T-cell (primary cell): ENCODE measurements at regions not wholly inside any gene's neighbourhood (a gene's known extent, or its start where the extent isn't known, plus 50 kb on each side); places are given as distances from the start of the nearest gene placed in this dataset.

Source experiments
- ATAC-seq, 4 experiments: fragments of 200-7000 bp in 3 of 4; fragments of 150-1000 bp in 1 of 4; cut with Tn5 transposase; replicated peaks in 1 of 4; 1 replicate in 3 of 4; 2 replicates in 1 of 4; pipeline ENCODE4 v1.10.0; 2021; ENCODE audit warnings: moderate library complexity in 3 of 4, mild to moderate bottlenecking in 2 of 4, moderate number of reproducible peaks in 1 of 4
- CTCF ChIA-PET, 2 donors: fragments of 300-600 bp; sonication (Branson Sonifier 250); formaldehyde crosslinking; loops; one replicate each; lab custom pipeline; 2022; ENCODE audit warnings: antibody characterized with exemption in 2 of 2; lab: Charles Lee
- POLR2A ChIA-PET, 2 donors: fragments of 300-600 bp; sonication (Branson Sonifier 250); formaldehyde crosslinking; loops; one replicate each; lab custom pipeline; 2022; ENCODE audit warnings: antibody characterized with exemption in 2 of 2; lab: Charles Lee
- DNase-seq, 35 experiments: peaks; one replicate each; pipeline versions ENCODE4 v3.0.0 to v3.0.0-alpha.2; 2013 to 2023
- H3K27ac ChIP-seq: one replicate; pipeline ENCODE4 v1.5.1; 2013; ENCODE audit warnings: low read length
- H3K27me3 ChIP-seq, 2 experiments: replicated peaks in 1 of 2; 1 replicate in 1 of 2; 2 replicates in 1 of 2; pipeline versions ENCODE4 v1.6.1 to v1.7.0; 2013; ENCODE audit warnings: low read length in 1 of 2, mixed read lengths in 1 of 2; ENCODE audit not compliant: control insufficient read depth in 2 of 2, insufficient read depth in 2 of 2; ENCODE audit errors: extremely low read depth in 1 of 2
- H3K36me3 ChIP-seq, 2 donors: 1 replicate in 1 of 2; 2 replicates in 1 of 2; pipeline versions ENCODE4 v1.6.1 to v1.7.0; 2013; ENCODE audit warnings: low read length in 1 of 2; ENCODE audit not compliant: control insufficient read depth in 2 of 2, insufficient read depth in 1 of 2; ENCODE audit errors: extremely low read depth in 1 of 2
- H3K4me1 ChIP-seq, 2 experiments: 1 replicate in 1 of 2; 2 replicates in 1 of 2; pipeline versions ENCODE4 v1.6.1 to v1.7.0; 2013; ENCODE audit warnings: low read length in 2 of 2, mixed read lengths in 1 of 2; ENCODE audit not compliant: insufficient read depth in 2 of 2, control insufficient read depth in 1 of 2; ENCODE audit errors: extremely low read depth in 1 of 2
- H3K4me3 ChIP-seq, 2 donors: 1 replicate in 1 of 2; 2 replicates in 1 of 2; pipeline versions ENCODE4 v1.5.1 to v1.7.0; 2013; ENCODE audit warnings: mild to moderate bottlenecking in 2 of 2, low read length in 1 of 2, moderate library complexity in 1 of 2; ENCODE audit not compliant: control insufficient read depth in 1 of 2; ENCODE audit errors: extremely low read depth in 1 of 2
- H3K9me3 ChIP-seq: 2 replicates; pipeline ENCODE4 v1.7.0; 2013
- H3K27ac Mint-ChIP-seq, 2 donors: one replicate each; pipeline ENCODE4 v1.8.0; 2020 to 2021; ENCODE audit warnings: mild to moderate bottlenecking in 2 of 2, mixed read lengths in 2 of 2
- H3K27me3 Mint-ChIP-seq, 2 donors: one replicate each; pipeline ENCODE4 v1.8.0; 2021 to 2022; ENCODE audit warnings: mixed read lengths in 2 of 2
- H3K36me3 Mint-ChIP-seq: one replicate; pipeline ENCODE4 v1.8.0; 2021; ENCODE audit warnings: mixed read lengths
- H3K4me1 Mint-ChIP-seq, 3 donors: one replicate each; pipeline ENCODE4 v1.8.0; 2020 to 2022; ENCODE audit warnings: mixed read lengths in 3 of 3, mild to moderate bottlenecking in 1 of 3
- H3K4me3 Mint-ChIP-seq, 3 donors: one replicate each; pipeline ENCODE4 v1.8.0; 2020 to 2022; ENCODE audit warnings: mild to moderate bottlenecking in 3 of 3, mixed read lengths in 3 of 3, moderate library complexity in 3 of 3
- H3K9me3 Mint-ChIP-seq, 3 donors: one replicate each; pipeline ENCODE4 v1.8.0; 2020 to 2022; ENCODE audit warnings: mixed read lengths in 3 of 3
- WGBS: methylation state at CpG from one replicate; pipeline ENCODE4 v1.1.5; 2013; ENCODE audit warnings: missing lambda C conversion rate; ENCODE audit not compliant: insufficient coverage; 5-methylcytosine and 5-hydroxymethylcytosine counted together

- Mint-ChIP-seq H3K27me3 (peaks cover 3 to 19% of the 10 kb centered on the region in 2 donors), H3K36me3 (no peaks in the 10 kb centered on the region), H3K4me1 (no peaks in the 10 kb centered on the region), H3K4me3 (no peak overlapping the region), H3K27ac (no peak overlapping the region), H3K9me3 (peaks cover 0 to 3% (median 0%) of the 10 kb centered on the region in 3 donors)
- peaks cover 0 to 2% of the 10 kb centered on the region in 2 donors for H3K36me3 ChIP-seq
- ChIA-PET CTCF (no interaction called here), POLR2A (no interaction called here)
- no peak for ATAC-seq
- no peaks in the 10 kb centered on the region for H3K4me1 ChIP-seq
- H3K27me3 ChIP-seq = peaks cover 0 to 12% of the 10 kb centered on the region in 2 experiments
- no peak for DNase-seq
- 91% methylated on average over 5 of the region's 6 CpGs for WGBS
- no peak overlapping the region for H3K27ac ChIP-seq
- H3K9me3 ChIP-seq = no peaks in the 10 kb centered on the region
- H3K4me3 ChIP-seq = no peak overlapping the region
Measured at GRCh38 chr2:128589681-128590080, 271.0 kb upstream of the HS6ST1 start.

GRCh38 chr2:128590309-128591021 is 271.8 kb upstream of the HS6ST1 start:
- no peak overlapping the region for H3K27ac ChIP-seq
- Mint-ChIP-seq H3K27ac (no peak overlapping the region), H3K4me3 (no peak overlapping the region), H3K9me3 (peaks cover 0 to 2% (median 0%) of the 10 kb centered on the region in 3 donors), H3K4me1 (no peaks in the 10 kb centered on the region), H3K27me3 (peaks cover 3 to 19% of the 10 kb centered on the region in 2 donors), H3K36me3 (no peaks in the 10 kb centered on the region)
- H3K4me3 ChIP-seq = no peak overlapping the region
- no peaks in the 10 kb centered on the region for H3K9me3 ChIP-seq
- POLR2A ChIA-PET = no interaction called here
- no peak for ATAC-seq
- peaks cover 0 to 12% of the 10 kb centered on the region in 2 experiments for H3K27me3 ChIP-seq
- DNase-seq = no peak
- CTCF ChIA-PET = no interaction called here
- H3K36me3 ChIP-seq = peaks cover 0 to 2% of the 10 kb centered on the region in 2 donors
- 86% methylated on average over 7 of the region's 12 CpGs for WGBS
- no peaks in the 10 kb centered on the region for H3K4me1 ChIP-seq

GRCh38 chr2:128591022-128591860 is 272.6 kb upstream of the HS6ST1 start:
- Mint-ChIP-seq H3K36me3 (no peaks in the 10 kb centered on the region), H3K4me3 (no peak overlapping the region), H3K9me3 (no peaks in the 10 kb centered on the region), H3K27me3 (peaks cover 3 to 19% of the 10 kb centered on the region in 2 donors), H3K4me1 (no peaks in the 10 kb centered on the region), H3K27ac (no peak overlapping the region)
- CTCF ChIA-PET = no interaction called here
- no peak for ATAC-seq
- POLR2A ChIA-PET = no interaction called here
- WGBS = 55% methylated on average over 7 of the region's 8 CpGs
- no peak overlapping the region for H3K27ac ChIP-seq
- H3K4me1 ChIP-seq = no peaks in the 10 kb centered on the region
- H3K27me3 ChIP-seq = peaks cover 0 to 18% of the 10 kb centered on the region in 2 experiments
- no peaks in the 10 kb centered on the region for H3K9me3 ChIP-seq
- no peak overlapping the region for H3K4me3 ChIP-seq
- peaks cover 0 to 2% of the 10 kb centered on the region in 2 donors for H3K36me3 ChIP-seq
- no peak for DNase-seq

GRCh38 chr2:128591861-128592822 is 273.5 kb upstream of the HS6ST1 start:
- Histone ChIP-seq H3K4me1 (no peaks in the 10 kb centered on the region), H3K4me3 (no peak overlapping the region), H3K9me3 (no peaks in the 10 kb centered on the region), H3K27ac (no peak overlapping the region), H3K27me3 (peaks cover 0 to 19% of the 10 kb centered on the region in 2 experiments), H3K36me3 (peaks cover 0 to 2% of the 10 kb centered on the region in 2 donors)
- Mint-ChIP-seq H3K4me3 (no peak overlapping the region), H3K4me1 (no peaks in the 10 kb centered on the region), H3K36me3 (no peaks in the 10 kb centered on the region), H3K9me3 (no peaks in the 10 kb centered on the region), H3K27ac (no peak overlapping the region), H3K27me3 (peaks cover 3 to 19% of the 10 kb centered on the region in 2 donors)
- DNase-seq = no peak
- ChIA-PET POLR2A (no interaction called here), CTCF (no interaction called here)
- no peak for ATAC-seq
- WGBS = 98% methylated on average over 5 of the region's 11 CpGs

- CTCF ChIA-PET = no interaction called here
- Mint-ChIP-seq H3K36me3 (no peaks in the 10 kb centered on the region), H3K4me3 (no peak overlapping the region), H3K9me3 (no peaks in the 10 kb centered on the region), H3K27me3 (peaks cover 3 to 19% of the 10 kb centered on the region in 2 donors), H3K27ac (no peak overlapping the region), H3K4me1 (no peaks in the 10 kb centered on the region)
- Histone ChIP-seq H3K4me3 (no peak overlapping the region), H3K9me3 (no peaks in the 10 kb centered on the region), H3K4me1 (no peaks in the 10 kb centered on the region), H3K36me3 (peaks cover 0 to 2% of the 10 kb centered on the region in 2 donors), H3K27ac (no peak overlapping the region), H3K27me3 (peaks cover 0 to 19% of the 10 kb centered on the region in 2 experiments)
- 83% methylated on average over 1 of the region's 3 CpGs for WGBS
- POLR2A ChIA-PET = no interaction called here
- ATAC-seq (no peak), DNase-seq (no peak)
Measured at GRCh38 chr2:128593518-128593878, 274.8 kb upstream of the HS6ST1 start.
